Keratinocyte (primary cell): ENCODE measurements at regions not wholly inside any gene's neighbourhood (a gene's known extent, or its start where the extent isn't known, plus 50 kb on each side); places are given as distances from the start of the nearest gene placed in this dataset.

Source experiments
- DNase-seq: peaks from one replicate; pipeline ENCODE4 v3.0.0-alpha.2; 2011; ENCODE audit warnings: low read depth, missing footprints, low spot score
- FAIRE-seq: peaks from 2 replicates; lab custom pipeline; 2011; peaks lifted over from hg19 to GRCh38; lab: Jason Lieb, UNC
- H2AFZ ChIP-seq: 2 replicates; pipeline ENCODE4 v1.6.0; 2012; ENCODE audit warnings: low read length, control low read depth, inconsistent platforms; ENCODE audit not compliant: control insufficient read depth
- H3K27ac ChIP-seq: 2 replicates; pipeline ENCODE4 v1.5.1; 2011; ENCODE audit warnings: low read length; ENCODE audit not compliant: control insufficient read depth, insufficient read depth
- H3K27me3 ChIP-seq: 3 replicates; pipeline ENCODE4 v1.6.0; 2011; ENCODE audit warnings: low read length; ENCODE audit not compliant: control insufficient read depth, insufficient read depth; ENCODE audit errors: extremely low read depth
- H3K36me3 ChIP-seq, 2 experiments: 2 replicates in 1 of 2; 3 replicates in 1 of 2; pipeline ENCODE4 v1.5.1; 2011; ENCODE audit warnings: low read length in 2 of 2, mild to moderate bottlenecking in 1 of 2; ENCODE audit not compliant: control insufficient read depth in 2 of 2, insufficient read depth in 2 of 2; ENCODE audit errors: extremely low read depth in 1 of 2
- H3K4me1 ChIP-seq: 3 replicates; pipeline ENCODE4 v1.5.1; 2011; ENCODE audit warnings: low read length; ENCODE audit not compliant: control insufficient read depth, insufficient read depth; ENCODE audit errors: extremely low read depth
- H3K4me2 ChIP-seq: 3 replicates; pipeline ENCODE4 v1.6.0; 2011; ENCODE audit warnings: low read depth, low read length; ENCODE audit not compliant: control insufficient read depth, insufficient read depth; ENCODE audit errors: extremely low read depth
- H3K4me3 ChIP-seq, 3 experiments: fragments of 200-600 bp in 1 of 3; sonication (generic) in 1 of 3; 2 replicates in 2 of 3; 3 replicates in 1 of 3; pipeline ENCODE4 v1.5.1; 2011 to 2016; ENCODE audit warnings: low read length in 3 of 3, mild to moderate bottlenecking in 3 of 3, control low read depth in 2 of 3, inconsistent platforms in 1 of 3, low read depth in 1 of 3, mixed read lengths in 1 of 3, mixed run types in 1 of 3, moderate library complexity in 1 of 3; ENCODE audit not compliant: control insufficient read depth in 2 of 3, insufficient read depth in 2 of 3; ENCODE audit errors: extremely low read depth in 1 of 3
- H3K79me2 ChIP-seq: 2 replicates; pipeline ENCODE4 v1.6.0; 2012; ENCODE audit warnings: low read length; ENCODE audit not compliant: control insufficient read depth, insufficient read depth
- H3K9ac ChIP-seq: 3 replicates; pipeline ENCODE4 v1.6.0; 2011; ENCODE audit warnings: low read length; ENCODE audit not compliant: control insufficient read depth, insufficient read depth; ENCODE audit errors: extremely low read depth
- H3K9me1 ChIP-seq: 3 replicates; pipeline ENCODE4 v1.6.0; 2011; ENCODE audit warnings: low read length; ENCODE audit not compliant: control insufficient read depth, insufficient read depth; ENCODE audit errors: extremely low read depth
- H3K9me3 ChIP-seq: 2 replicates; pipeline ENCODE4 v1.5.1; 2012; ENCODE audit warnings: low read depth, low read length; ENCODE audit not compliant: control insufficient read depth
- H4K20me1 ChIP-seq: 3 replicates; pipeline ENCODE4 v1.6.0; 2011; ENCODE audit warnings: low read length; ENCODE audit not compliant: control insufficient read depth, insufficient read depth; ENCODE audit errors: extremely low read depth
- CTCF ChIP-seq, 3 experiments: IDR thresholded peaks in 1 of 3; conservative IDR thresholded peaks in 1 of 3; optimal IDR thresholded peaks in 1 of 3; 2 replicates in 2 of 3; 3 replicates in 1 of 3; pipeline versions ENCODE3 to v1.5.1; 2011; ENCODE audit warnings: low read length in 3 of 3, mild to moderate bottlenecking in 3 of 3, moderate library complexity in 2 of 3, control low read depth in 1 of 3, inconsistent platforms in 1 of 3; ENCODE audit not compliant: insufficient read depth in 2 of 3; ENCODE audit errors: extremely low read depth in 1 of 3
- EZH2 ChIP-seq: IDR thresholded peaks from one replicate; pipeline ENCODE4 v1.6.1; 2012; ENCODE audit warnings: inconsistent platforms, mild to moderate bottlenecking, low read length, moderate library complexity
- dilution Hi-C: fragments of 300-500 bp; cut with MboI; formaldehyde crosslinking; loops from one replicate; pipeline ENCODE4 v1.7.0; 2020; ENCODE audit warnings: low sequenced_read_pairs; ENCODE audit not compliant: extremely low pct_ligation_motif_present

- H3K9me3 ChIP-seq: no peaks in the 10 kb centered on the region
- FAIRE-seq: no peak
- H2AFZ ChIP-seq: no peak overlapping the region
- dilution Hi-C loops: no loop called here
- no peak overlapping the region for H3K27ac ChIP-seq
- H3K9me1 ChIP-seq: no peaks in the 10 kb centered on the region
- no peaks in the 10 kb centered on the region for H3K79me2 ChIP-seq
- H3K4me3 ChIP-seq: no peak overlapping the region
- H3K4me2 ChIP-seq: no peak overlapping the region
- H3K9ac ChIP-seq: no peak overlapping the region
- no peaks in the 10 kb centered on the region for H3K4me1 ChIP-seq
- no peaks in the 10 kb centered on the region for H4K20me1 ChIP-seq
- no peak for TF ChIP-seq CTCF (optimal IDR thresholded peaks at IDR 0.05 in 1 of 3, IDR thresholded peaks at IDR 0.05 in 1 of 3, conservative IDR thresholded peaks at IDR 0.05 in 1 of 3; ENCODE audit: extremely low read depth in 1 of 3, insufficient read depth in 2 of 3, low read length in 3 of 3)
- TF ChIP-seq EZH2: no peak
- no peaks in the 10 kb centered on the region for H3K36me3 ChIP-seq
- DNase-seq: no peak
- no peaks in the 10 kb centered on the region for H3K27me3 ChIP-seq
Observed at GRCh38 chr9:71521132-71521531, 247.2 kb downstream of the CEMIP2 start.

- H3K4me2 ChIP-seq: no peak overlapping the region
- FAIRE-seq: peak; percentile 41
Observed at GRCh38 chr9:71519098-71519696, 249.1 kb downstream of the CEMIP2 start.

More at GRCh38 chr9:71519098-71519696, 249.1 kb downstream of the CEMIP2 start:
- no peaks in the 10 kb centered on the region for H3K9me3 ChIP-seq
- no peaks in the 10 kb centered on the region for H3K79me2 ChIP-seq
- H3K36me3 ChIP-seq: no peaks in the 10 kb centered on the region
- no peaks in the 10 kb centered on the region for H3K9me1 ChIP-seq
- no peak overlapping the region for H3K27ac ChIP-seq
- peak overlapping the region; percentile 19 for H2AFZ ChIP-seq
- no peak overlapping the region for H3K4me3 ChIP-seq
- dilution Hi-C loops: no loop called here
- no peaks in the 10 kb centered on the region for H4K20me1 ChIP-seq
- TF ChIP-seq EZH2 (no peak), CTCF (optimal IDR thresholded peaks at IDR 0.05 in 1 of 3, IDR thresholded peaks at IDR 0.05 in 1 of 3, conservative IDR thresholded peaks at IDR 0.05 in 1 of 3; ENCODE audit: extremely low read depth in 1 of 3, insufficient read depth in 2 of 3, low read length in 3 of 3) (no peak)
- no peak overlapping the region for H3K9ac ChIP-seq
- H3K4me1 ChIP-seq: peaks cover 15% of the 10 kb centered on the region
- H3K27me3 ChIP-seq: no peaks in the 10 kb centered on the region
- no peak for DNase-seq
